ENCODE measurements at regions not wholly inside any gene's neighbourhood (a gene's known extent, or its start where the extent isn't known, plus 50 kb on each side); places are given as distances from the start of the nearest gene placed in this dataset.

- no peak for TF ChIP-seq EZH2phosphoT487 (IDR thresholded peaks at IDR 0.05; ENCODE audit: borderline replicate concordance, low read length)
- TF ChIP-seq, protein P1, sequence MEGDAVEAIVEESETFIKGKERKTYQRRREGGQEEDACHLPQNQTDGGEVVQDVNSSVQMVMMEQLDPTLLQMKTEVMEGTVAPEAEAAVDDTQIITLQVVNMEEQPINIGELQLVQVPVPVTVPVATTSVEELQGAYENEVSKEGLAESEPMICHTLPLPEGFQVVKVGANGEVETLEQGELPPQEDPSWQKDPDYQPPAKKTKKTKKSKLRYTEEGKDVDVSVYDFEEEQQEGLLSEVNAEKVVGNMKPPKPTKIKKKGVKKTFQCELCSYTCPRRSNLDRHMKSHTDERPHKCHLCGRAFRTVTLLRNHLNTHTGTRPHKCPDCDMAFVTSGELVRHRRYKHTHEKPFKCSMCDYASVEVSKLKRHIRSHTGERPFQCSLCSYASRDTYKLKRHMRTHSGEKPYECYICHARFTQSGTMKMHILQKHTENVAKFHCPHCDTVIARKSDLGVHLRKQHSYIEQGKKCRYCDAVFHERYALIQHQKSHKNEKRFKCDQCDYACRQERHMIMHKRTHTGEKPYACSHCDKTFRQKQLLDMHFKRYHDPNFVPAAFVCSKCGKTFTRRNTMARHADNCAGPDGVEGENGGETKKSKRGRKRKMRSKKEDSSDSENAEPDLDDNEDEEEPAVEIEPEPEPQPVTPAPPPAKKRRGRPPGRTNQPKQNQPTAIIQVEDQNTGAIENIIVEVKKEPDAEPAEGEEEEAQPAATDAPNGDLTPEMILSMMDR (conservative IDR thresholded peaks at IDR 0.05; ENCODE audit: low read depth, low read length), result no peak
These were observed 1177.3 kb upstream of the MIR17HG start for GRCh38 chr13:90170208-90170607.
